H7 (cell line): ENCODE measurements at regions not wholly inside any gene's neighbourhood (a gene's known extent, or its start where the extent isn't known, plus 50 kb on each side); places are given as distances from the start of the nearest gene placed in this dataset.
"Not testable (repeated sequence)": the region's sequence is repeated elsewhere in the genome, so short reads cannot be mapped to it uniquely, and the experiment has no call there.

Experiments
- DNase-seq: peaks from one replicate; pipeline ENCODE4 v3.0.0; 2012
- H3K27me3 ChIP-seq: 2 replicates; pipeline ENCODE4 v1.6.0; 2011; ENCODE audit warnings: mild to moderate bottlenecking, low read length; ENCODE audit not compliant: control insufficient read depth, insufficient read depth
- H3K36me3 ChIP-seq: replicated peaks from 2 replicates; pipeline ENCODE4 v1.5.1; 2011; ENCODE audit warnings: low read length; ENCODE audit not compliant: control insufficient read depth, insufficient read depth
- H3K4me3 ChIP-seq: 2 replicates; pipeline ENCODE4 v1.5.1; 2011; ENCODE audit warnings: low read depth, mild to moderate bottlenecking, control low read depth, low read length, moderate library complexity; ENCODE audit not compliant: insufficient read depth

DNA sequence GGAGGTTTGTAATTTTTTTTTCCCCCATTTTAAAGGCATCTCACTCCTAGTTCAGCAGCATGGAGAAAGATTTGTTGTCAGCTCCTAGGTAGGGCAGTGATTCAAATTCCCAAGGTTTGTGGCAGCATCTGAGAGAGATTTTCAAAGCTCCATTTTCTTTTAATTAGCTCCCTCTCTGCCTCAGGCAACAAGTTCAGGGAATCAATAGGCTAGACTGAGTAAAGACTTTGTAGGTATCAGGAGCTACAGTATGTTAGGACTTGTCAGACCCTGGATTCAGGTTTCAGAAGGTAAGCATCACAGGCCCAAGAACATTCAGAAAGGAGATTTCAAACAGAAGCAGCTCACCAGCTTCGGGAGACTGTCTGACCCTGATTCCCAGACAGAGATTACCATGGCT, 273.3 kb upstream of the ERBB4 start:
- H3K4me3 ChIP-seq: no peak overlapping the region
- H3K36me3 ChIP-seq: no peaks in the 10 kb centered on the region
- no peak for DNase-seq
- no peaks in the 10 kb centered on the region for H3K27me3 ChIP-seq

DNA sequence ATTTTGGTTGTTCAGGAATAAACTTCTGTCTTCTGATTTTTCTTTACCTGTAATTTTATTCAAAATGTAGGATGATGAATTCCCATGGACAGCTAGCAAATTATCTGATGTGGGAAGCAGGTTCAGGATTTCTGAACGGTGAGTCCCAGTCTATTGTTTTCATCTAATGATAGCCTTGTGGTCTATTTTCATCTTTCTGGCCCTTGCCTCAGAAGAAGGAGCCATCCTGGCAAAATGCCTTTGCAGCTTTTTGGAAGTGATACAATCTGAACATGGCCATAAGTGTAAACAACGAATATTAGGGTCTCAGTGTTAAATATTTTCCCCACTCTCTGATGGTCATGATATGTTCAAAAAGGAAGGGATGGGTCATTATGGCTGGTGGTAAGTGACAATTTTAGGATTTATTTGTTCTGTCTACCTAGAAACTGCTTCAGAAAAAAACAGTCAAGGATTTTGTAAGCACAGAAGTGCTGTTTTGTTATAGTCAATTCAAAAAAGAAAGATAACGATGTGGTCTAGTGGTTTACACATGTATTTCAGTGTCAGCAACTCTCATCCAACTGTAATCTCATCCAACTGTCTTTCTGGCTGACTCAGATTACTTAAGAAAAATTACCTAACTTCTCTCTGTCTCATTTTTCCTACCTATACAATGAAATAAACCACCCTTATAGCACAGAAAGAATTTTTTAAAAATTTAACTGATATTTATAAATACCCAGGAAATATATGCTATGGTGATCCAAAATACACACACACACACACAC, 272.6 kb upstream of the ERBB4 start:
- no peak overlapping the region for H3K4me3 ChIP-seq
- H3K27me3 ChIP-seq: no peaks in the 10 kb centered on the region
- no peaks in the 10 kb centered on the region for H3K36me3 ChIP-seq
- no peak for DNase-seq

DNA sequence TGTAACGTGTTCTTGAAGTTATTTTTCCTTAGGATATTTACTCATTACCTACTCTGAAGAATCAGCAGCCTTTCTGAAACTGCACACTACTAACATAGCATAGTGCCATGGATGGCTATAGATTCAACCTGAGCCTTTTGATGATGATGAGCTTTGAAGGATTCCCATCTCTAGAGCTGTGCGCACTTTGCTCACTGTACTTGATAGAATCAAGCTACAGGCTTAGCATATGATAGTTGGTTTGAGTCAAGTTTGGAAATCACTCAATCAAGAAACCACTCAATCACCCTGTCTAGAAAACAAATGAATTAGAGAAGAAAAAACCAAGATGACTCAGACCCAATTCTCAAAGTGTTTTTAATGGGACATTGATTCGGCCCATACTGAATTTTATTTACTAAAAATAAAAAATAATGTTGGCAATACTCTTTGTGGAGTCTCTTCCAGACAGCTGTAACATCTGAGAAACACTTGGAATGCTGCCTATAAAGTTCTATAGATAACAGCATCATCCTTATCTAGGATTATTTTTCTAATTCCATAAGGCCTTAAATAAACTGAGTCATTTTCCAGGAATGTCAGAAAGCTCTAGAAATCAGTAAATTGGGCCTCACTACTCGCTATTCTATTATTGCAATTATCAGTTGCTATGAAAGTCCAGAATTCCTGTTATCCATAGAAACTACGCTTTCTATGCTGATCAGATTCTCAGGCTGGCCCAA, 259.0 kb upstream of the ERBB4 start:
- Histone ChIP-seq H3K36me3 (no peaks in the 10 kb centered on the region), H3K27me3 (no peaks in the 10 kb centered on the region), H3K4me3 (no peak overlapping the region)
- no peak for DNase-seq

DNA sequence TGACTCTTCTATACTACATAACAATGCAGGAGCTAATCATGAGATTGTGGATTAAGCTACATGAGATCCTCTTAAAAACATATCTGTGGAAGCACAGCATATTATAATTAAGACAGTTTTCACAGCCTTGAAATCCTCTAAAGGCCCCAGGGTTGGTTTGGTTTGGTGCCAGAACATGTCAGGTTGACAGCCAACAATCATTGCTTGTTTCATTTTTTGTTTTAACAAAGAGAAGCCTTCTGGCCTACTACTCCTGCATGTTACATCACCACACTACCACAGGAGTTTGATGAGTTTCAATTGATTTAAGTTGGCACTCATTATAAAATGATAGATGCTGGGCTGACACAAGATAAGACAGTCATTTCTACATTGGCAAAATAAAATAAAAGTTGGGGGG, 255.9 kb upstream of the ERBB4 start:
- no peak overlapping the region for H3K4me3 ChIP-seq
- H3K36me3 ChIP-seq: no peaks in the 10 kb centered on the region
- no peak for DNase-seq
- H3K27me3 ChIP-seq: no peaks in the 10 kb centered on the region

DNA sequence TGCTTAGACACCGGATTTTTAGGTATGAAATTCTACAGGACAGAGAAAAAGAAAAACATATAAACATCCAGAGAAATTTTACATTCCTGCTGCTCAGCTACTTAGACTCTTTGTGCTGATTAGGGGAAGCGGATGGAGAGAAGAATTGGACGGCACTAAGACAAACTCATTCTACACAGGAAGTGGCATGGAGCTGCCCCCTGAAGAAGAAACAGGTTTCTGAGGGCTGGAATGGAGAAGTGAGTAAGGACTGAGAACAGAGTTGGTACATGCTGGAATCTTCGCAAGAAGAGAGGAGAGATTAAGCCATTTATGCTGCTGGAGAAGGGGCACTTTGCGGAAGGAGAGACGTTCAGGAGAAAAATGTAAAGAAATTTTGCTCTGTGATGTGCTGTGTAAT, 253.0 kb upstream of the ERBB4 start:
- no peak overlapping the region for H3K4me3 ChIP-seq
- no peaks in the 10 kb centered on the region for H3K36me3 ChIP-seq
- DNase-seq: no peak
- H3K27me3 ChIP-seq: no peaks in the 10 kb centered on the region

DNA sequence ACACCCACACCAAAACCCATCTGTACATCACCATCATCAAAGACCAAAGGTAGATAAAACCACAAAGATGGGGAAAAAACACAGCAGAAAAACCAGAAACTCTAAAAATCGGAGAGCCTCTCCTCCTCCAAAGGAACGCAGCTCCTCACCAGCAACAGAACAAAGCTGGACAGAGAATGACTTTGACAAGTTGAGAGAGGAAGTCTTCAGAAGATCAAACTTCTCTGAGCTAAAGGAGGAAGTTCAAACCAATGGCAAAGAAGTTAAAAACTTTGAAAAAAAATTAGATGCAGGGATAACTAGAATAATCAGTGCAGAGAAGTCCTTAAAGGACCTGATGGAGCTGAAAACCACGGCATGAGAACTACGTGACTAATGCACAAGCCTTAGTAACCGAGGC, 247.5 kb upstream of the ERBB4 start:
- H3K4me3 ChIP-seq: not testable (repeated sequence)

DNA sequence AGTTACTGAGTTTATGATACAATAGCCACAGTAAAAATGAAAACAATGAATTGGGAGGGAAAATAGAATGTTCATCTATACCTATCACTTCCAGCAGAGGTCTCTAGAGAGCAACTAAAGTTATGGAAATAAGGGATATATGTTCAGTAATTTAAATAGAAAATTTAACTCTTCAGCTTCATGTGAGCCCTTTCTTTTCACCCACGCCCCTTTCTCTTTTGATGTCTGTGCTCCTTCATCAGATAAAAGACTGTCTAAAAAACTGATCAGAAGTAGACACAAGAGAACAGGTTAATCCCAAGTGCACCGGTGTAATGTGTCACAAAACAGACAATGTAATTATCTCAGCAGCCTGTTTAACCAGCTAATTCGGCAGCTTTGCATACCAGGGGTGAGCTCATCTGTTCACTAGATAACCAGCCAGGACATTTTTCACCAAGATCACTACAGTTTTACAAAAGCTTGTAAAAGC, 238.5 kb upstream of the ERBB4 start:
- no peaks in the 10 kb centered on the region for H3K27me3 ChIP-seq
- no peak overlapping the region for H3K4me3 ChIP-seq
- peak; percentile 7 for DNase-seq
- no peaks in the 10 kb centered on the region for H3K36me3 ChIP-seq

More for the DNA sequence above, 247.5 kb upstream of the ERBB4 start:
- DNase-seq, H3K36me3 ChIP-seq, H3K27me3 ChIP-seq: not testable (repeated sequence)

DNA sequence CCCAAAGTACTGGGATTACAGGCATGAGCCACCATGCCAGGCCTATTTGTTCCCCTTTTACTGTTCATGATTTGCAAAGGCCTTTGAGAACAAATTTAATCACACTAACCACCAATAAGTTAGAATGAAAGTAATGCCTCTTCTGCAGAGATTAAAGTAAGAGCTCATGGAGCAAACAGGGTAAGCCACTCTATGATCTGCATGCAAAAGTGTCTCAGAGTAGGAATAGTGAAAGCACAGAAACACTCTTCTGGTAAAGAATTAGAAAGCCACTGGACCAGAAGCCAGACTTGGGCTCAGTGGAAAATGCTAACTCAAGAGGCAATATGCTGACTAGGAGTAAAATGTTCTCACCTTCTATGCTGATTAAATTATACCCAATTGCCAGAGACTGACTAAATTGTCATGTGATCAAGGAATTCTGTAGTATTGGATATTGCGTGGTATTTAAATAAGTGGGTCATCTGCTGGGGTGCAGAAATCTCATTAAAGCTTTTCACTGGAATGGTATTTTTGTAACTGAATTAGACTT, 235.3 kb upstream of the ERBB4 start:
- no peaks in the 10 kb centered on the region for H3K27me3 ChIP-seq
- DNase-seq: no peak
- no peak overlapping the region for H3K4me3 ChIP-seq
- H3K36me3 ChIP-seq: no peaks in the 10 kb centered on the region

DNA sequence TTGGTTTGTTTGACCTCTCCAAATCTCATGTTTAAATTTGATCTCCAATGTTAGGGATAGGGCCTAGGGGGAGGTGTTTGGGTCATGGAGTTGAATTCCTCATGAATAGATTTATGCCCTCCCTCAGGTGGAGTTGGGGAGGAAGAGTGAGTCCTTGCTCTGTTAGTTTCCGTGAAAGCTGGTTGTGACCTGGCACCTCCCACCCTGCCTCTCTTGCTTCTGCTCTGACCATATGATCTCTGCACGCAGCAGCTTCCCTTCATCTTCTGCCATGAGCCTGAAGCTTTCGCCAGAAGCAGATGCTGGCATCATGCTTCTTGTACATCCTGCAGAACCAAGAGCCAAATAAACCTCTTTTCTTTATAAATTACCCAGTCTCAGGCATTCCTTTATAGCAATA, 231.6 kb upstream of the ERBB4 start:
- Histone ChIP-seq H3K4me3 (no peak overlapping the region), H3K27me3 (no peaks in the 10 kb centered on the region), H3K36me3 (no peaks in the 10 kb centered on the region)
- DNase-seq: no peak

DNA sequence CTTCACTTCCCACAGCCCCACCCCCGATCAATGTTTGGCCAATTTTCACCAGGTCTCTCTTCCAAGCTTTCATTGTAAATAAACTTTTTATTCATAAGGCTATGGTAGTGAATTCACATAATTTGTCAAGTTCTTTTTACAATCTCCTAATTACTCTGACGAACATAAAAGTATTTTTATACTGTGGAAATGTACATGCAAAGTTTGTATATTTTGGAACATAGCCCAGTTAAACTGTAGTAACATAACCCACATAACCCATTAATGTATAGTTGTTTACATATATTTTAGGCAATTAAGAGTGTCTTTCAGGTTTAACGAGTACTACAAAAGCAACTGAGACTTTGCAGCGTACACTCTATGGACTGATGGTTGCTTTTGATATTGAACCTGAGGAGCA, 228.3 kb upstream of the ERBB4 start:
- H3K36me3 ChIP-seq: no peaks in the 10 kb centered on the region
- no peaks in the 10 kb centered on the region for H3K27me3 ChIP-seq
- DNase-seq: no peak
- no peak overlapping the region for H3K4me3 ChIP-seq

DNA sequence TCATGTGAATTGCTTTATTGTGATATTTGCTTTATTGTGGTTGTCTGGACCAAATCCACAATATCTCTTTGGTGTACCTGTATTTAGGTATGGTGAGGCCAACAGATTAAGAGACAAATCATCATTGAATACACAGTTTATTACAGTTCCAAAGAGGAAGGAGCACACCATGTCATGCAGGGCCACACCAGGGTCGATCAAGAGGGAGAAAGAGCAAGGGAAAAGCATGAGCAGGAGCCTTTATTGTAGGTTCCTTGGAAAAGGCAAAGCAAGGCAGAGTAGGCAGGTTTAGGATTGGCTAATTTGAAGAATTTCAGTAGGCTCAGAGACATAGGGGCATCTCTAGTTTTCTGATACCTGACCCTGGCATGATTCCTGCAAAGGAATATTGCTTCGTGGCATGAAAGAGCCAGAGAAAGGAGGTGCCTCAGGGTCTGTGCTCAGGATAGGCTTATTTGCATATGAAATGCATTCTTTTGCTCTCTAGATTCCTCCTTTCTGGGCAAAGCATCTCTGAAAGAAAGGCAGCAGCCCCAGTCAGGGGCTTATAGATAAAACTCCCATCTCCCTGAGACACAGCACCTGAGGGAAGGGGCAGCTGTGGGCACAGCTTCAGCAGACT, 214.2 kb upstream of the ERBB4 start:
- Histone ChIP-seq H3K27me3 (no peaks in the 10 kb centered on the region), H3K4me3 (no peak overlapping the region), H3K36me3 (no peaks in the 10 kb centered on the region)
- peak; percentile 25 for DNase-seq

DNA sequence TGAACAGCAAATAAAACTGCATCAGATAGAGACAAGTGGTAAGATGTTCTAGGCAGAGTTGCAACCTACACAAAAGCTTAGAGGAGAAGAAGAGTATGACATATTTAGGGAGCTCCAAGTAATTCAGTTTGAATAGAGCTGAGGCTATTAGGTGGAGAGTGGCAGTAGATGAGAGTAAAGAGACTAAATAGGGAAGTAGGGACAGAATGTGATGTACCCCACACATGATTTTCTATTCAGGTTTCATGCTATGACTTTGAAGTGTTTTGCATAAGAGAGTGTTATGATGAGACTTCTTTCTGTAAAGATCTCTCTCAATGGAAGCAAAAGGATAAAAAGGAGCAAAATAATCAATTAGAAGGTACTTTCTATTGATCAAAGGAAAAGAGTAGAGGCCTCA, 206.8 kb upstream of the ERBB4 start:
- no peak for DNase-seq
- Histone ChIP-seq H3K36me3 (no peaks in the 10 kb centered on the region), H3K27me3 (no peaks in the 10 kb centered on the region), H3K4me3 (no peak overlapping the region)

DNA sequence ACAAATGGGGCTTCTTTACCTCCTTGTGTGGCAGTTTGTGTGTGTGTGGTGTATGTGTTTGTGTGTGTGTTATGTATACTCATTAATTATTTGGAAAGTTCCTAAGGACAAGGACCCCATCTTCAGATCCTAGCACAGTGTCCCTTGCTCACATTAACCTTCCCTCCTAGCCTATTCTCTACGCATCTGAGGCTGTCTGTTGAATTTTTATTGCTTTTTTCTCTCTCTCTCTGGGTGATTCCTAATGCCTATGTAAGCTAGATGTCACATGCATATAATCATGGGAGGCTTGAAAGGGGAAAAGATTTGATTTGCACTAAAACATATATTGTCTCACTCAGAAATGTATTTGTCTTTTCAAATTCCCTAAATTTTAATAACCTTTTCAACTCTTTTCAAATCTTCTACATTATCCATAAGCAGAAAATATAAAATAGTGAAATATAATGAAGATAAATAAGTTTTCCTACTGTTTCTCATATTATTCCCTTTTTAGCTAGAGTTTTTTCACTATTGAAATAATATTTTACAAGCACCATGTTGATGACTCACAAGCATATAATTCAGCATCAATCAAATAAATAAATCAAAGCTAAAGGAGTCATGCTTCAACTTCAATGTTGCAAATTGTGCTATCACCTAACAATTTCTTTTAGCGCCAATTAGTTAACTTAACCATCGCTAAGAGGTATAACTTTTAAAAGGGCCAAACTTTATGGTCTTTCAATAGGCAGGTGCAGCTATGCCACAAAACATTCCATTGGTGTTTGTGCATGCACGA, 199.0 kb upstream of the ERBB4 start:
- H3K4me3 ChIP-seq: no peak overlapping the region
- no peak for DNase-seq
- H3K36me3 ChIP-seq: no peaks in the 10 kb centered on the region
- no peaks in the 10 kb centered on the region for H3K27me3 ChIP-seq

DNA sequence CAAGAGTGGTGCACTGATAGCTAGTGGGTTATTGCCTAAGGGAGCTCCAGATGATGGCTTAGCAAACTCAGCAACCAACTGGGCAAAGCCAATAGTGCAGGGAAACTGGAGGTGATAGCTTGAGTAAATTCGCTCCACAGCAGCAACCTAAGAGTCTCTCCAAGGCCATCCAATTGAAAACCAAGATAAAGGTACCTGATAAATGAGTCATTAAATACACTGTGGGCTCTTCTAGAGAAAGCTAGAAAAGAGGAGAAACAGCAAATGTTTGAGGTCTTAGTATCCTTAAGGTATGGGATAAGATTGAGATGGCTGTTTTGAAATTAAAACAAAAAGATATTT, 197.8 kb upstream of the ERBB4 start:
- DNase-seq: no peak
- no peak overlapping the region for H3K4me3 ChIP-seq
- no peaks in the 10 kb centered on the region for H3K36me3 ChIP-seq
- no peaks in the 10 kb centered on the region for H3K27me3 ChIP-seq
